HepG2 (cell line): ENCODE measurements at regions not wholly inside any gene's neighbourhood (a gene's known extent, or its start where the extent isn't known, plus 50 kb on each side); places are given as distances from the start of the nearest gene placed in this dataset.

Experiments
- ATF4 ChIP-seq, 2 experiments: fragments of 450-650 bp in 1 of 2; sonication (generic) in 1 of 2; formaldehyde crosslinking; IDR thresholded peaks; 2 replicates each; pipeline versions ENCODE4 v1.5.0 to v1.8.0; 2020 to 2022; ENCODE audit warnings: mild to moderate bottlenecking in 1 of 2, missing genetic modification reagents in 1 of 2
- CBFB ChIP-seq: sonication (generic); formaldehyde crosslinking; IDR thresholded peaks from 2 replicates; pipeline ENCODE4 v1.4.0; 2020; ENCODE audit warnings: missing genetic modification reagents
- ETV6 ChIP-seq: sonication (generic); formaldehyde crosslinking; conservative IDR thresholded peaks from 2 replicates; pipeline ENCODE4 v1.4.0; 2020; ENCODE audit warnings: missing genetic modification reagents
- EZH2 ChIP-seq: conservative IDR thresholded peaks from 2 replicates; pipeline ENCODE4 v1.6.1; 2012; ENCODE audit warnings: mild to moderate bottlenecking, low read depth, low read length, moderate library complexity
- HNF1B ChIP-seq: sonication (generic); formaldehyde crosslinking; IDR thresholded peaks from 2 replicates; pipeline ENCODE4 v1.5.1; 2020; ENCODE audit warnings: mild to moderate bottlenecking, moderate library complexity, missing genetic modification reagents
- KDM5A ChIP-seq: fragments of 200-600 bp; sonication (generic); IDR thresholded peaks from 2 replicates; pipeline ENCODE4 v1.7.0; 2018; ENCODE audit warnings: antibody characterized with exemption, mild to moderate bottlenecking, low read length, borderline replicate concordance
- MIER2 ChIP-seq: IDR thresholded peaks from 2 replicates; pipeline ENCODE4 v1.6.1; 2016; ENCODE audit warnings: missing biosample characterization, missing genetic modification reagents
- POGK ChIP-seq: sonication (generic); formaldehyde crosslinking; conservative IDR thresholded peaks from 2 replicates; pipeline ENCODE4 v1.8.0; 2022; ENCODE audit warnings: mild to moderate bottlenecking, moderate library complexity, missing genetic modification reagents
- SALL2 ChIP-seq: sonication (generic); formaldehyde crosslinking; IDR thresholded peaks from 2 replicates; pipeline ENCODE4 v1.8.1; 2023; ENCODE audit warnings: mild to moderate bottlenecking, missing genetic modification reagents, inconsistent platforms
- ZBTB39 ChIP-seq: sonication (generic); formaldehyde crosslinking; IDR thresholded peaks from 2 replicates; pipeline ENCODE4 v1.5.0; 2020; ENCODE audit warnings: missing genetic modification reagents
- ZNF138 ChIP-seq: sonication (generic); formaldehyde crosslinking; IDR thresholded peaks from 2 replicates; pipeline ENCODE4 v1.5.0; 2020; ENCODE audit warnings: mild to moderate bottlenecking, low read depth, missing genetic modification reagents
- ZNF143 ChIP-seq: sonication (generic); formaldehyde crosslinking; IDR thresholded peaks from 2 replicates; pipeline ENCODE4 v1.4.0; 2020; ENCODE audit warnings: missing genetic modification reagents
- ZNF546 ChIP-seq: sonication (generic); formaldehyde crosslinking; conservative IDR thresholded peaks from 2 replicates; pipeline ENCODE4 v1.8.1; 2023; ENCODE audit warnings: mild to moderate bottlenecking, missing genetic modification reagents
- ZNF562 ChIP-seq: sonication (generic); formaldehyde crosslinking; IDR thresholded peaks from 2 replicates; pipeline ENCODE4 v1.8.0; 2022; ENCODE audit warnings: missing genetic modification reagents, borderline replicate concordance
- ZNF605 ChIP-seq: sonication (generic); formaldehyde crosslinking; IDR thresholded peaks from 2 replicates; pipeline ENCODE4 v1.8.0; 2022; ENCODE audit warnings: mild to moderate bottlenecking, missing genetic modification reagents
- ZNF614 ChIP-seq: IDR thresholded peaks from 2 replicates; pipeline ENCODE4 v1.6.1; 2018; ENCODE audit warnings: missing biosample characterization, missing genetic modification reagents, inconsistent platforms, borderline replicate concordance
- ZNF768 ChIP-seq: sonication (generic); formaldehyde crosslinking; IDR thresholded peaks from 2 replicates; pipeline ENCODE4 v1.4.0; 2020; ENCODE audit warnings: missing genetic modification reagents
- ZNF770 ChIP-seq: sonication (generic); formaldehyde crosslinking; IDR thresholded peaks from 2 replicates; pipeline ENCODE4 v1.5.0; 2020; ENCODE audit warnings: mild to moderate bottlenecking, missing genetic modification reagents
- ZSCAN20 ChIP-seq: sonication (generic); formaldehyde crosslinking; IDR thresholded peaks from 2 replicates; pipeline ENCODE4 v1.4.0; 2020; ENCODE audit warnings: missing genetic modification reagents, mild to moderate bottlenecking, borderline replicate concordance
- ZSCAN30 ChIP-seq: sonication (generic); formaldehyde crosslinking; IDR thresholded peaks from 2 replicates; pipeline ENCODE4 v1.5.0; 2020; ENCODE audit warnings: mild to moderate bottlenecking, missing genetic modification reagents

- TF ChIP-seq SALL2 (no peak), ZNF605 (CRISPR knock-in tag) (peak; percentile 92), CBFB (CRISPR knock-in tag) (no peak; the same call in 1 of the 2 replicates), ZNF614 (CRISPR knock-in tag) (0 out of 2 replicates have a peak, but pooled peaks have one; percentile 78), ZNF138 (CRISPR knock-in tag) (no peak), MIER2 (CRISPR knock-in tag) (peak; percentile 89), ZBTB39 (peak; percentile 95), ZSCAN20 (CRISPR knock-in tag) (no peak), POGK (CRISPR knock-in tag) (peak; percentile 97), EZH2 (no peak), ZNF143 (peak; percentile 36; the same call in 1 of the 2 replicates), ZNF546 (CRISPR knock-in tag) (no peak), HNF1B (CRISPR knock-in tag) (peak; percentile 98), ZNF562 (CRISPR knock-in tag) (no peak), ATF4 (CRISPR knock-in tag; IDR thresholded peaks at IDR 0.05) (peak in 1 of 2 experiments; percentile 36; a peak in 1 of 4 replicates), ZNF770 (peak; percentile 61), ETV6 (CRISPR knock-in tag) (0 out of 2 replicates have a peak, but pooled peaks have one; percentile 61), KDM5A (peak; percentile 45; the same call in 1 of the 2 replicates), ZNF768 (CRISPR knock-in tag) (no peak), ZSCAN30 (no peak)
Measured at GRCh38 chr2:84293791-84294380, 165.2 kb downstream of the SUCLG1 start (continued).
